Stomach (tissue), 8 donors: ENCODE measurements at regions not wholly inside any gene's neighbourhood (a gene's known extent, or its start where the extent isn't known, plus 50 kb on each side); places are given as distances from the start of the nearest gene placed in this dataset.

Experiments used
- DNase-seq, 2 donors: peaks; one replicate each; pipeline versions ENCODE4 v3.0.0 to v3.0.0-alpha.2; 2013 to 2019
- H3K27ac ChIP-seq, 5 donors: fragments of 200-600 bp in 4 of 5; sonication (generic) in 4 of 5; one replicate each; pipeline ENCODE4 v1.5.1; 2013 to 2019; ENCODE audit warnings: mild to moderate bottlenecking in 1 of 5, moderate library complexity in 1 of 5
- H3K27me3 ChIP-seq, 3 donors: fragments of 200-600 bp; sonication (generic); one replicate each; pipeline ENCODE4 v1.5.1; 2017 to 2019; ENCODE audit warnings: mixed run types in 1 of 3
- H3K36me3 ChIP-seq, 4 donors: fragments of 200-600 bp; sonication (generic); 1 replicate in 3 of 4; 2 replicates in 1 of 4; pipeline ENCODE4 v1.5.1; 2016 to 2019
- H3K4me1 ChIP-seq, 4 donors: fragments of 200-600 bp; sonication (generic); one replicate each; pipeline ENCODE4 v1.5.1; 2016 to 2019
- H3K4me3 ChIP-seq, 4 donors: fragments of 200-600 bp; sonication (generic) in 3 of 4; one replicate each; pipeline ENCODE4 v1.5.1; 2016 to 2019; ENCODE audit warnings: mild to moderate bottlenecking in 1 of 4
- H3K9me3 ChIP-seq, 4 donors: fragments of 200-600 bp; sonication (generic); one replicate each; pipeline ENCODE4 v1.5.1; 2016 to 2019
- EP300 ChIP-seq: sonication (generic); formaldehyde crosslinking; IDR thresholded peaks from one replicate; pipeline ENCODE4 v1.6.1; 2017; ENCODE audit warnings: antibody characterized with exemption
- POLR2A ChIP-seq, 4 donors: fragments of 450-650 bp; IDR thresholded peaks; one replicate each; pipeline ENCODE4 v1.6.1; 2016; ENCODE audit warnings: antibody characterized with exemption in 4 of 4, control low read depth in 2 of 4, mild to moderate bottlenecking in 1 of 4, moderate library complexity in 1 of 4
- POLR2AphosphoS5 ChIP-seq, 3 donors: sonication (generic); formaldehyde crosslinking; IDR thresholded peaks; one replicate each; pipeline ENCODE4 v1.6.1; 2016; ENCODE audit warnings: antibody characterized with exemption in 3 of 3
- WGBS, 5 donors: extraction: QIAGEN DNeasy Blood & Tissue Kit in 3 of 5; methylation state at CpG; one replicate each; pipeline versions ENCODE4 v1.1.5 to v1.1.7; 2013 to 2018; 5-methylcytosine and 5-hydroxymethylcytosine counted together
- intact Hi-C: fragments of 100-400 bp; cut with DNase I; formaldehyde crosslinking; loops from one replicate; pipeline ENCODE4 v1.15.1; 2023; ENCODE audit warnings: low total_unique reads
- TF ChIP-seq, protein P1 (sequence below), 7 experiments: fragments of 450-650 bp in 4 of 7; fragments of 200-600 bp in 3 of 7; sonication (generic) in 3 of 7; IDR thresholded peaks; one replicate each; pipeline ENCODE4 v1.5.1; 2016 to 2019; ENCODE audit warnings: antibody characterized with exemption in 7 of 7, control low read depth in 2 of 7, mild to moderate bottlenecking in 1 of 7
- donor health status: healthy with polysubstance abuse.
- donor health status: Bipolar disorder and iron deficiency.
- donor health status: healthy.

DNA sequence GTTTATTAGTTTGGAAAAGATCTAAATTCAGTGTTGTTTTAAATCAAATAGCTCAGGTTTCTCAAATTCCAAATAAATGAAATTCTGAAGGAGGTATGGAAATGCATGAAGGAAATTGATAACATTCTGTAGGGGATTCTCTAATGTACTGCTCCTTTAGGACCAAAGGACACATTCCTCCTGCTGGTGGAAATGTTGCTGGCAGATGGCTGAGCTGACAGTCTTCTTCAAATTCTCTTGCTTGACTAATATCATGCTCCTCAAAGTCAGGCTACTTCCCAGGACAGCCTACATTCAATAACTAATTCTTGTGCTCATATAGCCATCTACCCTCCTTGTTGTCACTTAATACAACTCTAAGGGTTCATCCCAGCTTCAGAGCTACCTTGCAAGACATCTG, 1118.5 kb downstream of the PCDH9 start:
- Histone ChIP-seq H3K27ac (no peak overlapping the region), H3K4me3 (no peak overlapping the region), H3K9me3 (no peaks in the 10 kb centered on the region), H3K4me1 (no peaks in the 10 kb centered on the region), H3K36me3 (no peaks in the 10 kb centered on the region), H3K27me3 (no peaks in the 10 kb centered on the region)
- intact Hi-C loops: no loop called here
- no peak for DNase-seq
- TF ChIP-seq, protein P1, sequence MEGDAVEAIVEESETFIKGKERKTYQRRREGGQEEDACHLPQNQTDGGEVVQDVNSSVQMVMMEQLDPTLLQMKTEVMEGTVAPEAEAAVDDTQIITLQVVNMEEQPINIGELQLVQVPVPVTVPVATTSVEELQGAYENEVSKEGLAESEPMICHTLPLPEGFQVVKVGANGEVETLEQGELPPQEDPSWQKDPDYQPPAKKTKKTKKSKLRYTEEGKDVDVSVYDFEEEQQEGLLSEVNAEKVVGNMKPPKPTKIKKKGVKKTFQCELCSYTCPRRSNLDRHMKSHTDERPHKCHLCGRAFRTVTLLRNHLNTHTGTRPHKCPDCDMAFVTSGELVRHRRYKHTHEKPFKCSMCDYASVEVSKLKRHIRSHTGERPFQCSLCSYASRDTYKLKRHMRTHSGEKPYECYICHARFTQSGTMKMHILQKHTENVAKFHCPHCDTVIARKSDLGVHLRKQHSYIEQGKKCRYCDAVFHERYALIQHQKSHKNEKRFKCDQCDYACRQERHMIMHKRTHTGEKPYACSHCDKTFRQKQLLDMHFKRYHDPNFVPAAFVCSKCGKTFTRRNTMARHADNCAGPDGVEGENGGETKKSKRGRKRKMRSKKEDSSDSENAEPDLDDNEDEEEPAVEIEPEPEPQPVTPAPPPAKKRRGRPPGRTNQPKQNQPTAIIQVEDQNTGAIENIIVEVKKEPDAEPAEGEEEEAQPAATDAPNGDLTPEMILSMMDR (IDR thresholded peaks at IDR 0.05): no peak
- TF ChIP-seq EP300 (no peak), POLR2AphosphoS5 (IDR thresholded peaks at IDR 0.05) (no peak), POLR2A (IDR thresholded peaks at IDR 0.05) (no peak)

DNA sequence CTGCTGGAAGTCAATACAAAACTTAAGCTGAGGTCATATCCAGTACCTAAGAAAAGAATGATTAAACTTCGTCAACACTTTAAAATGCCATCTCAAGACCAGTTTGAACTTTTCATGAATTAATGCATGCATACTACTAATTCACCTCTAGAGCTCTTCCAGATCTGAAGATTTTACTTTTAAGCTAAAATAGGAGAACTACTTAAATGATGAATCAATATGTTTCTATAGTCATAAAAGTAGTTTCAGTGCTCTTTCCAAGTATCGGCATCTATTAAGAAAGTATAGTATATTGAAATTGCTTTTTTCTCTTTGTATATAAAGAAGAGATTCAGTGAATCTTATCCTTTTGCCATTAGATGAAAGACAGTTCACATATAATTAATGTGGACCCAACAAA, 1123.9 kb downstream of the PCDH9 start:
- intact Hi-C loops: no loop called here
- TF ChIP-seq EP300 (no peak), POLR2AphosphoS5 (IDR thresholded peaks at IDR 0.05) (no peak)
- TF ChIP-seq, protein P1 (IDR thresholded peaks at IDR 0.05): no peak
- H3K4me3 ChIP-seq: no peak overlapping the region
- no peak overlapping the region for H3K27ac ChIP-seq
- WGBS, 5 donors: 82 to 88% (median 86%) methylated on average over 2 of the region's 2 CpGs
- H3K27me3 ChIP-seq: no peaks in the 10 kb centered on the region
- H3K36me3 ChIP-seq: no peaks in the 10 kb centered on the region
- no peaks in the 10 kb centered on the region for H3K4me1 ChIP-seq
- DNase-seq: no peak
- H3K9me3 ChIP-seq: no peaks in the 10 kb centered on the region

DNA sequence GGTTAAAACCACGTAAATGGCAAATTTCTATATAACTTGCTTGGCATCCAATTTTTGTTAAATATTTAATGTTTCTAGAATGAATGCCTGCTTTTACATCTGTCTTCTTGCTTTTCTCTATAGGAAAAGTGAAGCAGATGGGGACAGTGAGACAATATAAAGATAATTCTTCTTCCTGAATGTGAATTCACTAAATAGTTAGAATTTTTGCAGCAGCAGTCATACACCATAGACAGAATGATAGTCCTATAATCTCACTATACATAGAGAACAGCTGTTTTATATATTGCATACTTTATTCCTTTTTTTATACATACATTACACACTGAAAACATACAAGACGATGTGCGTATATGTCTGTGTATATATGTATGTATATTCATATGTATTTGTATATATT, 1127.3 kb downstream of the PCDH9 start:
- TF ChIP-seq POLR2AphosphoS5 (IDR thresholded peaks at IDR 0.05) (no peak), EP300 (no peak)
- DNase-seq: no peak
- WGBS, 5 donors: 86 to 93% (median 92%) methylated on average over 3 of the region's 3 CpGs
- H3K9me3 ChIP-seq: no peaks in the 10 kb centered on the region
- no peaks in the 10 kb centered on the region for H3K27me3 ChIP-seq
- no peaks in the 10 kb centered on the region for H3K4me1 ChIP-seq
- intact Hi-C loops: no loop called here
- H3K36me3 ChIP-seq: no peaks in the 10 kb centered on the region
- no peak overlapping the region for H3K4me3 ChIP-seq
- no peak overlapping the region for H3K27ac ChIP-seq

DNA sequence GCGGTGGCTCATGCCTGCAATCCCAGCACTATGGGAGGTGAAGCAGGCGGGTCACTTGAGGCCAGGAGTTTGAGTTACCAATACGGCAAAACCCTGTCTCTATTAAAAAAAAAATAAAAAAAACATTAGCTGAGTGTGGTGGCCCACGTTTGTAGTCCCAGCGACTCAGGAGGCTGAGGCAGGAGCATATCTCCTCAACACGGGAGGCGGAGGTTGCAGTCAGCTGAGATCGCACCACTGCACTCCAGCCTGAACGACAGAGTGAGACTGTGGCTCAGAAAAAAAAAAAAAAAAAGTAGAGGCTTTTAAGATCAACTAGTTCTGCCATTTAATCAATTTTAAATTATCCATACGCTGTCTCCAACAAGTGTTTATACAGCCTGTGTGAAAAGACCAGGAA, 1130.3 kb downstream of the PCDH9 start:
- Histone ChIP-seq H3K27ac (no peak overlapping the region), H3K27me3 (no peaks in the 10 kb centered on the region), H3K4me1 (no peaks in the 10 kb centered on the region), H3K36me3 (no peaks in the 10 kb centered on the region), H3K9me3 (peaks cover 0 to 3% (median 0%) of the 10 kb centered on the region in 4 donors), H3K4me3 (no peak overlapping the region)
- DNase-seq: no peak
- TF ChIP-seq POLR2AphosphoS5 (IDR thresholded peaks at IDR 0.05) (no peak), POLR2A (IDR thresholded peaks at IDR 0.05) (no peak), EP300 (no peak)
- intact Hi-C loops: no loop called here
- 84 to 90% (median 85%) methylated on average over 10 of the region's 10 CpGs for WGBS, 5 donors

DNA sequence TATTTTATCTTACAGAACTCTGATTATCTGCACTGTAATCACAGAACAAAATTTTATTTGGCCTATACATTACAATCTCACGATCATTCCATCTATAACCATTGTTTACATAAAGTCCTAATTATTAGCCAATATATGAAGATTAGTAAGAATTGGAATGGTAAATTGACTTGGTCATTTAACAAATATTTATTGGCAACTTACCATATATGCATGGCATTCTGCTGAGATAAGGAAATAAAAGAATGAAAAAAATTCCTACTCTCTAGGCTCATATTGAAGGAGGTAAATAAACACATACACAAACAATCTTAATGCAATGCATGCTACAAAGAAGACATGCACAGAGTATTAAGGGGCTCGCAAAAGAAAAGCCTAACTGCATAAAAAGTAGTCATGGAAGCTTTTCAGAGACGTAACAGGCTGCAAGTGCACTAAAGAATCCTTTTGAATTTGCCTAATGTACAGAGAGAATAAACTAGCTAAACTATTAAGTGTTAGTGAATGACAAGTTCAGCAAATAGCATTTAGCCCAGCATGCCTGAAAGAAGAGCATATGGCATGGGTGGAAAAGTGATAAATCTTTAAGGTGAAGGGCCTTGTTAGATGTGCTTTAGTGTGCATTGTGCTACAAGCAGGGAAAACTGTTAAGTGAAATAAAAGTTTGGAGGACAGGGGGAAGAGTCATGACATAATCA, 1131.1 kb downstream of the PCDH9 start:
- no peak overlapping the region for H3K4me3 ChIP-seq
- WGBS, 5 donors: 43 to 60% (median 58%) methylated on average over 3 of the region's 3 CpGs
- intact Hi-C loops: no loop called here

More for the DNA sequence above, 1131.1 kb downstream of the PCDH9 start:
- Histone ChIP-seq H3K9me3 (peaks cover 0 to 9% (median 0%) of the 10 kb centered on the region in 4 donors), H3K27me3 (no peaks in the 10 kb centered on the region), H3K4me1 (no peaks in the 10 kb centered on the region), H3K36me3 (no peaks in the 10 kb centered on the region), H3K27ac (no peak overlapping the region)
- DNase-seq: no peak
- TF ChIP-seq EP300 (no peak), POLR2AphosphoS5 (IDR thresholded peaks at IDR 0.05) (no peak), POLR2A (IDR thresholded peaks at IDR 0.05) (no peak)
- TF ChIP-seq, protein P1 (IDR thresholded peaks at IDR 0.05): no peak
